ENCODE measurements at regions not wholly inside any gene's neighbourhood (a gene's known extent, or its start where the extent isn't known, plus 50 kb on each side); places are given as distances from the start of the nearest gene placed in this dataset.

DNA sequence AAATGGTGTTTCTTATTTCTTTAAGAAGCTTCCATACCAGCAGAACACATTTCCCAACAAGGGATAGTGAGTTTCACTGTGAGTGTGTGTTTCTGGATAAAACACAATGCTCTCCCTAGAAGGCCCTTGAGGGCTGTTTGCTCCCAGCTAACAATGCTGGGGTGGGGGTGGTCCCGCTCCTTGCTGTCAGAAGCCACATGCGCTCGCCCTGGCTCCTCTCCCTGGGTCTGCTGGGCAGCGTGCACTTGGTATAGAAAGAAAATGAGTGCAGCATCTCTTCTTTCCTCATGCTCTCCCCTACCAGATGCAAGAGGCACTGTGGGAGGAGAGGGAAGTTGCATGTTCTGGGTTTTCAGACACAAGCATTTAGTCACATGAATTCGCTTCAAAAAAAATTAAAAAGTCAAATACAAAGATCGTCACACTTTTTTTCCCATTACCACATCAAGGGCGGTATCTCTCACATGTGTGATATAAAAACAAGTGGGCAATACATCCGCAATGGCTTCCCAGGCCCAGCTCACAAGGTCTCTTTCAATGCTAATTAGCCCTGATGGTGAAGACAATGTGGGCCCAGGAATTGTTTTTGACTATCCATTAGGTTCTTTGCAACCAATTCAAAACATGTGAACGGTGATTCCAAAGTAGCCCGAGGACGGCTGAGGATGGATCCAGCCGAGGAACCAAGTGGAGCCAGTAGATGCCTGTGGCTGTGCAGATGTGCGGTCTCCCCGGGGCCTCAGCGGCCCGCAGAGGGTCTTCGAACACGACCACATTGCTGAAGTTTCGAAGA lies 603.6 kb downstream of the IRX1 start:
- H3K4me1 ChIP-seq = no peaks in the 10 kb centered on the region

DNA sequence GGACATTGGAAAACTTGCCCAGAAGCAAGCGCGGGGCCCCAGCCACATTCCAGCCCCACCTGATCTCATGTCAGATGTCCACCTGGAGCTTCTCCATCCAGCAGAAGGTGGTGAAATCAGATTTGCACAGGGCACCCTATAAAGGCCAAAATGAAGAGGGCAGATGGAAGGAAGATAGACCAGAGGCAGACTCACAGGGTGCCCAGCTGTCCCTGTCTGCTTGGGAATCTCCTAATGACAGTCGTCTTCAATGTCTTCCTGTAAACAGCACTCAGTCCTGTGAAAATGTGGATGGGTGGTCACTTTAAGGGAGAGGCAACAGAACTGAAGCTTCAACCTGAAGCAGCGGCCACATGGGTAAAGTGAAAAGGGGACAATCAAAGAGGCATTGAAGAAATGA lies 607.5 kb downstream of the IRX1 start:
- TF ChIP-seq, protein P1, sequence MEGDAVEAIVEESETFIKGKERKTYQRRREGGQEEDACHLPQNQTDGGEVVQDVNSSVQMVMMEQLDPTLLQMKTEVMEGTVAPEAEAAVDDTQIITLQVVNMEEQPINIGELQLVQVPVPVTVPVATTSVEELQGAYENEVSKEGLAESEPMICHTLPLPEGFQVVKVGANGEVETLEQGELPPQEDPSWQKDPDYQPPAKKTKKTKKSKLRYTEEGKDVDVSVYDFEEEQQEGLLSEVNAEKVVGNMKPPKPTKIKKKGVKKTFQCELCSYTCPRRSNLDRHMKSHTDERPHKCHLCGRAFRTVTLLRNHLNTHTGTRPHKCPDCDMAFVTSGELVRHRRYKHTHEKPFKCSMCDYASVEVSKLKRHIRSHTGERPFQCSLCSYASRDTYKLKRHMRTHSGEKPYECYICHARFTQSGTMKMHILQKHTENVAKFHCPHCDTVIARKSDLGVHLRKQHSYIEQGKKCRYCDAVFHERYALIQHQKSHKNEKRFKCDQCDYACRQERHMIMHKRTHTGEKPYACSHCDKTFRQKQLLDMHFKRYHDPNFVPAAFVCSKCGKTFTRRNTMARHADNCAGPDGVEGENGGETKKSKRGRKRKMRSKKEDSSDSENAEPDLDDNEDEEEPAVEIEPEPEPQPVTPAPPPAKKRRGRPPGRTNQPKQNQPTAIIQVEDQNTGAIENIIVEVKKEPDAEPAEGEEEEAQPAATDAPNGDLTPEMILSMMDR (IDR thresholded peaks at IDR 0.05) = no peak
- Histone ChIP-seq H3K36me3 (no peaks in the 10 kb centered on the region), H3K4me1 (no peaks in the 10 kb centered on the region), H3K27me3 (no peaks in the 10 kb centered on the region), H3K4me3 (no peak overlapping the region), H3K9ac (ENCODE audit: low read depth in 2 of 2, low read length in 2 of 2) (no peak overlapping the region), H3K27ac (no peak overlapping the region), H3K9me3 (no peaks in the 10 kb centered on the region)
- intact Hi-C loops (cut with DNase I) = no loop called here
- no peak for DNase-seq

More for the DNA sequence above, 603.6 kb downstream of the IRX1 start:
- Histone ChIP-seq H3K4me3 (no peak overlapping the region), H3K9ac (ENCODE audit: low read depth in 2 of 2, low read length in 2 of 2) (no peak overlapping the region), H3K27me3 (no peaks in the 10 kb centered on the region), H3K9me3 (peaks cover 3% of the 10 kb centered on the region), H3K27ac (no peak overlapping the region), H3K36me3 (no peaks in the 10 kb centered on the region)
- no peak for DNase-seq
- intact Hi-C loops (cut with DNase I) = no loop called here
- TF ChIP-seq, protein P1 (IDR thresholded peaks at IDR 0.05) = no peak

DNA sequence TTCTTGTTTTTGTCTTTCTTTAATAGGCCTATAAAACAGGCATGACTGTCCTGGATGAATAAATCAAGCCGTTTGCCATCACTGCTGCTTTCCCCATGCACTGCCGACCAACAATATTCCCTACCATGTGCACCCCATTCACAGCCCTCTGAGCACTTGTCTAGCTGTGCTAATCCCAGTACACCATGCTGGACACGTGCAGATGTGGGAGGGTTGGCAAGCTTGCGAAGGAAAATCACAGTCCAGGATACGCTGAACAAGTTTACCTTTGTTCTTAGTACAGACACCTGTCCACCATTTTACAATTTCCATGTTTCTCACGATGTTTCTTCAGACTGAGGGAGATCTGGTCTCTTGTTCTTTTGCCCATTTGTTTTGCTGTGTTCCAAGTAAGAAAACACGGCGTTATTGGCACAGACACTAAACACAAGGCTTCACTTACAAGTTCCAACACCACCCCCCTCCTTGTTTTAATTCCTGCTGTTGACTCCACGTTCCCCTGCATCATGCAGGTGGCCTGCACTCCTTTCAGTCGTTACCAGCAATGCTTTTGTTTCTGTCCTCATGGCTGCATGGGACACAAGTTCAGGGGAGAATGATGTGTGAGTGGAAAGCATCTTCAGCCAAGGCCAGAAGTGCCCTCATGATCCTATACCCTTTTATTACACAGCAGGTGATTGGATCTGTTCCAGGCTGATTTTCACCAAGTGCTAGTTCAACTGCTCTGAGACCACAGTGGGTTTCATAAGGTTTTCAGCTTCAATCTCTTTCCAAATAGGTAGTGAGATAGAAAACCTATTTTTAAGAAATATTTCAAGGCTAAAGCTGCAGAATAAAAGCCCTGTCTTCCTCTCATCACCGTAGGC lies 608.9 kb downstream of the IRX1 start:
- TF ChIP-seq, protein P1 (IDR thresholded peaks at IDR 0.05) = no peak
- H3K27me3 ChIP-seq = no peaks in the 10 kb centered on the region
- no peak overlapping the region for H3K27ac ChIP-seq
- intact Hi-C loops (cut with DNase I) = no loop called here
- no peaks in the 10 kb centered on the region for H3K9me3 ChIP-seq
- H3K9ac ChIP-seq (ENCODE audit: low read depth in 2 of 2, low read length in 2 of 2) = no peak overlapping the region
- no peak for DNase-seq
- no peaks in the 10 kb centered on the region for H3K4me1 ChIP-seq
- H3K36me3 ChIP-seq = no peaks in the 10 kb centered on the region
- H3K4me3 ChIP-seq = no peak overlapping the region

DNA sequence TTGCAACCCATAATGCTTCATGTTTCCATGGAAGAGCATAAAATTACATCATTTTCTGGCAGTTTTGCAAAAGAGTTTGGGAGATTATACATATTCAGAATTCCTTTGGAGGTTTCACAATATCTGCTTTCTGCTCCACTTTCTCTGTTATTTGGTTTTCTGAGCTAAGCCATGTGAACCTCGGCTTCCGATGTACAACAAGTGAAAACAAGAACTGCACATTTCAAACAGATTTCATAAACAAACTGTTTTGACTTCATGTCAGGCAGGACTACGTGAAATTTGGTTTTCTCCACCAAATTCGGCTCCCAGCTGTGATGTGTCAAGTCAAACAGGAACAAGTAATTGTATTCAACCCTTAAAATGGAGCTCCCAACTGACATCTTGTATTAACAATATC lies 609.8 kb downstream of the IRX1 start:
- Histone ChIP-seq H3K9me3 (no peaks in the 10 kb centered on the region), H3K4me1 (no peaks in the 10 kb centered on the region), H3K27ac (no peak overlapping the region), H3K9ac (ENCODE audit: low read depth in 2 of 2, low read length in 2 of 2) (no peak overlapping the region), H3K4me3 (no peak overlapping the region), H3K27me3 (no peaks in the 10 kb centered on the region), H3K36me3 (no peaks in the 10 kb centered on the region)
- no peak for DNase-seq
- intact Hi-C loops (cut with DNase I) = no loop called here
- TF ChIP-seq, protein P1 (IDR thresholded peaks at IDR 0.05) = no peak

DNA sequence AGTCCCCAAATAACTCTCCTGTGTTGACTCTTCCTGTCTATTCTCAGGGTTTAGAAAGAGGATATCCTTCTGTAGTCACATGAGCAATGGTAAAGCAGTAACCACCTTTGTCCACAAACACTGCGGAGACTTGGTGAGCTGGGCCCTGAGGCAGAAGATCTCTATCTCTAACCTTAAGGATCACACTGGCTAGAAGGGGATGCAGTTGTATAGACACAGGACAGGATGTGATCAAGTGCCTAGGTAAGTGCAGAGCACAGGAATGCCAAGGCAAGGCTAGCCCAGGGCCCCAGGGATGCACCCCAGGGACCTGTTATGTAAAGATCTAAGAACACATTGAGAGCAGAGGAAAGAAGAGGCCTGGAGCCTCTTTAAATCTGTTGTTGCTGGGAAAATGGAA lies 610.5 kb downstream of the IRX1 start:
- no peak overlapping the region for H3K27ac ChIP-seq
- no peak overlapping the region for H3K4me3 ChIP-seq
- DNase-seq = no peak
- H3K36me3 ChIP-seq = no peaks in the 10 kb centered on the region
- TF ChIP-seq, protein P1 (IDR thresholded peaks at IDR 0.05) = no peak
- H3K27me3 ChIP-seq = no peaks in the 10 kb centered on the region
- H3K9me3 ChIP-seq = no peaks in the 10 kb centered on the region
- no peak overlapping the region for H3K9ac ChIP-seq (ENCODE audit: low read depth in 2 of 2, low read length in 2 of 2)
- no peaks in the 10 kb centered on the region for H3K4me1 ChIP-seq
- intact Hi-C loops (cut with DNase I) = no loop called here

Data from colonic mucosa (tissue), 4 donors.